DOHH2 (cell line): ENCODE measurements at regions not wholly inside any gene's neighbourhood (a gene's known extent, or its start where the extent isn't known, plus 50 kb on each side); places are given as distances from the start of the nearest gene placed in this dataset.

Source experiments
- H3F3A ChIP-seq: fragments of 200-600 bp; sonication (generic), shearing (Covaris generic); 2 replicates; pipeline ENCODE4 v1.6.0; 2016; ENCODE audit warnings: antibody characterized with exemption, mild to moderate bottlenecking; ENCODE audit not compliant: control insufficient read depth, insufficient read depth
- H3K27ac ChIP-seq: fragments of 200-600 bp; sonication (generic); 2 replicates; pipeline ENCODE4 v1.5.1; 2014; ENCODE audit warnings: low read depth, mild to moderate bottlenecking, low read length, moderate library complexity
- H3K27me3 ChIP-seq: fragments of 200-600 bp; sonication (generic); 2 replicates; pipeline ENCODE4 v1.6.1; 2014; ENCODE audit warnings: mild to moderate bottlenecking, low read length, mixed read lengths; ENCODE audit not compliant: control insufficient read depth
- H3K36me3 ChIP-seq: fragments of 200-600 bp; sonication (generic); 2 replicates; pipeline ENCODE4 v1.6.1; 2014; ENCODE audit warnings: mild to moderate bottlenecking, low read length, moderate library complexity, mixed read lengths; ENCODE audit not compliant: control insufficient read depth
- H3K4me1 ChIP-seq: fragments of 200-600 bp; sonication (generic); 2 replicates; pipeline ENCODE4 v1.6.1; 2014; ENCODE audit warnings: mild to moderate bottlenecking, low read length, mixed read lengths; ENCODE audit not compliant: control insufficient read depth
- H3K4me2 ChIP-seq: fragments of 200-600 bp; sonication (generic); 2 replicates; pipeline ENCODE4 v1.6.0; 2014; ENCODE audit warnings: mild to moderate bottlenecking, low read length, moderate library complexity
- H3K4me3 ChIP-seq: fragments of 200-600 bp; sonication (generic); 2 replicates; pipeline ENCODE4 v1.5.1; 2014; ENCODE audit warnings: mild to moderate bottlenecking, low read length, mixed read lengths
- H3K79me2 ChIP-seq: fragments of 200-600 bp; sonication (generic); 2 replicates; pipeline ENCODE4 v1.6.1; 2014; ENCODE audit warnings: mild to moderate bottlenecking, low read length, mixed read lengths; ENCODE audit not compliant: control insufficient read depth
- H3K9me2 ChIP-seq: fragments of 200-600 bp; sonication (generic); replicated peaks from 2 replicates; pipeline ENCODE4 v1.6.1; 2014; ENCODE audit warnings: mild to moderate bottlenecking, low read length, mixed read lengths; ENCODE audit not compliant: control insufficient read depth
- H3K9me3 ChIP-seq: fragments of 200-600 bp; sonication (generic); 2 replicates; pipeline ENCODE4 v1.6.1; 2014; ENCODE audit warnings: antibody characterized with exemption, low read length, mixed read lengths; ENCODE audit not compliant: control insufficient read depth, insufficient read depth
- H4K20me1 ChIP-seq: fragments of 200-600 bp; sonication (generic); 2 replicates; pipeline ENCODE4 v1.6.0; 2014; ENCODE audit warnings: low read depth, mild to moderate bottlenecking, antibody characterized with exemption, low read length, moderate library complexity; ENCODE audit not compliant: control insufficient read depth, insufficient read depth
- CTCF ChIP-seq: fragments of 200-600 bp; sonication (generic); IDR thresholded peaks from one replicate; pipeline ENCODE4 v1.5.1; 2014; ENCODE audit warnings: antibody characterized with exemption, mild to moderate bottlenecking, low read depth, low read length; ENCODE audit not compliant: poor library complexity, severe bottlenecking
- EZH2phosphoT487 ChIP-seq: fragments of 200-600 bp; sonication (generic); IDR thresholded peaks from 2 replicates; pipeline ENCODE4 v1.6.1; 2017; ENCODE audit warnings: borderline replicate concordance, mild to moderate bottlenecking, antibody characterized with exemption, low read length, moderate library complexity, mixed read lengths

GRCh38 chr5:144102979-144103378 lies 67.5 kb downstream of the YIPF5 start:
- H3K36me3 ChIP-seq, result no peaks in the 10 kb centered on the region
- no peaks in the 10 kb centered on the region for H3K27me3 ChIP-seq
- H3K9me3 ChIP-seq, result no peaks in the 10 kb centered on the region
- H3F3A ChIP-seq, result no peaks in the 10 kb centered on the region
- no peak overlapping the region for H3K4me2 ChIP-seq
- H4K20me1 ChIP-seq, result no peaks in the 10 kb centered on the region
- no peaks in the 10 kb centered on the region for H3K4me1 ChIP-seq
- no peak overlapping the region for H3K4me3 ChIP-seq
- H3K9me2 ChIP-seq, result no peaks in the 10 kb centered on the region; the same call in 1 of the 2 replicates
- no peak overlapping the region for H3K27ac ChIP-seq
- no peak for TF ChIP-seq CTCF
- TF ChIP-seq EZH2phosphoT487, result no peak
- H3K79me2 ChIP-seq, result no peaks in the 10 kb centered on the region

- Histone ChIP-seq H3K27me3 (no peaks in the 10 kb centered on the region), H3K27ac (no peak overlapping the region), H4K20me1 (no peaks in the 10 kb centered on the region), H3K9me3 (no peaks in the 10 kb centered on the region), H3K4me2 (no peak overlapping the region), H3K36me3 (no peaks in the 10 kb centered on the region), H3K4me1 (no peaks in the 10 kb centered on the region), H3K9me2 (no peaks in the 10 kb centered on the region; the same call in 1 of the 2 replicates), H3K4me3 (no peak overlapping the region), H3F3A (no peaks in the 10 kb centered on the region), H3K79me2 (no peaks in the 10 kb centered on the region)
- TF ChIP-seq CTCF (no peak), EZH2phosphoT487 (no peak)
Observed at GRCh38 chr5:144103611-144104485, 66.6 kb downstream of the YIPF5 start.

- Histone ChIP-seq H3K27ac (no peak overlapping the region), H3F3A (no peaks in the 10 kb centered on the region), H3K27me3 (no peaks in the 10 kb centered on the region), H3K79me2 (no peaks in the 10 kb centered on the region), H3K36me3 (no peaks in the 10 kb centered on the region), H3K4me1 (no peaks in the 10 kb centered on the region), H3K4me3 (no peak overlapping the region), H3K9me2 (no peaks in the 10 kb centered on the region; the same call in 1 of the 2 replicates), H3K4me2 (no peak overlapping the region), H3K9me3 (no peaks in the 10 kb centered on the region), H4K20me1 (no peaks in the 10 kb centered on the region)
- TF ChIP-seq EZH2phosphoT487, result no peak
- TF ChIP-seq CTCF, result no peak
Observed at GRCh38 chr5:144105371-144105770, 65.1 kb downstream of the YIPF5 start.
